NCI-H2227 (cell line): ENCODE measurements at regions not wholly inside any gene's neighbourhood (a gene's known extent, or its start where the extent isn't known, plus 50 kb on each side); places are given as distances from the start of the nearest gene placed in this dataset.

Experiments
- DNase-seq: peaks from one replicate; lab custom pipeline; 2025; ENCODE audit not compliant: unreplicated experiment; lab: John Stamatoyannopoulos, UW

- DNase-seq, result no peak
These were observed 134.9 kb downstream of the KCTD12 start for GRCh38 chr13:76751278-76751677.

- no peak for DNase-seq
These were observed 136.1 kb downstream of the KCTD12 start for GRCh38 chr13:76750126-76750525.

GRCh38 chr13:76745261-76746200 lies 140.7 kb downstream of the KCTD12 start:
- DNase-seq, result no peak

GRCh38 chr13:76741624-76742023 lies 144.6 kb downstream of the KCTD12 start:
- DNase-seq, result no peak

- no peak for DNase-seq
These were observed 145.2 kb downstream of the KCTD12 start for GRCh38 chr13:76741046-76741445.

- no peak for DNase-seq
These were observed 147.6 kb downstream of the KCTD12 start for GRCh38 chr13:76738616-76739015.

GRCh38 chr13:76737526-76737925 lies 148.7 kb downstream of the KCTD12 start:
- DNase-seq, result no peak

- DNase-seq, result no peak
These were observed 150.6 kb downstream of the KCTD12 start for GRCh38 chr13:76735641-76736040.

GRCh38 chr13:76733671-76734070 lies 152.5 kb downstream of the KCTD12 start:
- no peak for DNase-seq

- no peak for DNase-seq
These were observed 153.8 kb downstream of the KCTD12 start for GRCh38 chr13:76732367-76732766.

- no peak for DNase-seq
These were observed 156.0 kb downstream of the KCTD12 start for GRCh38 chr13:76730220-76730619.

GRCh38 chr13:76729691-76730090 lies 156.5 kb downstream of the KCTD12 start:
- DNase-seq, result no peak

- DNase-seq, result no peak
These were observed 160.3 kb downstream of the KCTD12 start for GRCh38 chr13:76725896-76726295.

GRCh38 chr13:76725211-76725610 lies 161.0 kb downstream of the KCTD12 start:
- no peak for DNase-seq

GRCh38 chr13:76724421-76724820 lies 161.8 kb downstream of the KCTD12 start:
- DNase-seq, result no peak

- DNase-seq, result no peak
These were observed 162.5 kb downstream of the KCTD12 start for GRCh38 chr13:76723551-76724232.

GRCh38 chr13:76722782-76723181 lies 163.4 kb downstream of the KCTD12 start:
- DNase-seq, result no peak

GRCh38 chr13:76720821-76721220 lies 165.4 kb downstream of the KCTD12 start:
- no peak for DNase-seq

- DNase-seq, result no peak
These were observed 165.8 kb downstream of the KCTD12 start for GRCh38 chr13:76720416-76720815.

- no peak for DNase-seq
These were observed 166.2 kb downstream of the KCTD12 start for GRCh38 chr13:76719955-76720354.

GRCh38 chr13:76717092-76717491 lies 169.1 kb downstream of the KCTD12 start:
- no peak for DNase-seq

- no peak for DNase-seq
These were observed 170.6 kb downstream of the KCTD12 start for GRCh38 chr13:76715621-76716020.
